Gastrocnemius medialis (tissue), 4 donors: ENCODE measurements at regions not wholly inside any gene's neighbourhood (a gene's known extent, or its start where the extent isn't known, plus 50 kb on each side); places are given as distances from the start of the nearest gene placed in this dataset.

Experiments used
- ATAC-seq, 2 donors: fragments of 150-250 bp; one replicate each; pipeline ENCODE4 v1.9.1; 2016
- DNase-seq, 2 donors: peaks; one replicate each; pipeline ENCODE4 v3.0.0-alpha.2; 2019
- H3K27ac ChIP-seq, 4 donors: fragments of 200-600 bp; sonication (generic); 1 replicate in 1 of 4; 2 replicates in 3 of 4; pipeline ENCODE4 v1.5.1; 2016 to 2018; ENCODE audit warnings: mild to moderate bottlenecking in 2 of 4, moderate library complexity in 1 of 4
- H3K27me3 ChIP-seq, 3 donors: fragments of 200-600 bp; sonication (generic) in 2 of 3; 1 replicate in 1 of 3; 2 replicates in 2 of 3; pipeline versions ENCODE4 v1.5.1 to v1.6.0; 2016 to 2019; ENCODE audit warnings: mild to moderate bottlenecking in 1 of 3, moderate library complexity in 1 of 3
- H3K36me3 ChIP-seq, 2 donors: fragments of 200-600 bp; sonication (generic) in 1 of 2; one replicate each; pipeline ENCODE4 v1.5.1; 2017 to 2018
- H3K4me1 ChIP-seq, 2 donors: fragments of 200-600 bp; sonication (generic) in 1 of 2; one replicate each; pipeline ENCODE4 v1.5.1; 2016 to 2017; ENCODE audit warnings: mild to moderate bottlenecking in 2 of 2
- H3K4me3 ChIP-seq, 4 donors: fragments of 200-600 bp; sonication (generic) in 3 of 4; 1 replicate in 1 of 4; 2 replicates in 3 of 4; pipeline ENCODE4 v1.5.1; 2016 to 2019; ENCODE audit warnings: mild to moderate bottlenecking in 2 of 4
- H3K9me3 ChIP-seq, 3 donors: fragments of 200-600 bp; sonication (generic) in 2 of 3; 1 replicate in 1 of 3; 2 replicates in 2 of 3; pipeline ENCODE4 v1.5.1; 2016 to 2019
- POLR2A ChIP-seq, 2 donors: fragments of 450-650 bp; IDR thresholded peaks; one replicate each; pipeline ENCODE4 v1.6.1; 2017; ENCODE audit warnings: antibody characterized with exemption in 2 of 2, mild to moderate bottlenecking in 2 of 2, moderate library complexity in 2 of 2
- in situ Hi-C, 4 donors: fragments of 200-750 bp; cut with MboI; loops; one replicate each; pipeline versions ENCODE4 v1.15.0 to v1.8.0; 2017; ENCODE audit warnings: low sequenced_read_pairs in 4 of 4
- intact Hi-C: fragments of 100-400 bp; cut with DNase I; formaldehyde crosslinking; loops from one replicate; pipeline ENCODE4 v1.15.1; 2023; ENCODE audit warnings: low total_unique reads
- TF ChIP-seq, protein P1 (sequence below), 5 experiments: fragments of 450-650 bp in 3 of 5; fragments of 200-600 bp in 2 of 5; sonication (generic) in 2 of 5; IDR thresholded peaks in 4 of 5; conservative IDR thresholded peaks in 1 of 5; 1 replicate in 4 of 5; 2 replicates in 1 of 5; pipeline ENCODE4 v1.5.1; 2016 to 2019; ENCODE audit warnings: antibody characterized with exemption in 5 of 5, mild to moderate bottlenecking in 3 of 5, moderate library complexity in 3 of 5

DNA sequence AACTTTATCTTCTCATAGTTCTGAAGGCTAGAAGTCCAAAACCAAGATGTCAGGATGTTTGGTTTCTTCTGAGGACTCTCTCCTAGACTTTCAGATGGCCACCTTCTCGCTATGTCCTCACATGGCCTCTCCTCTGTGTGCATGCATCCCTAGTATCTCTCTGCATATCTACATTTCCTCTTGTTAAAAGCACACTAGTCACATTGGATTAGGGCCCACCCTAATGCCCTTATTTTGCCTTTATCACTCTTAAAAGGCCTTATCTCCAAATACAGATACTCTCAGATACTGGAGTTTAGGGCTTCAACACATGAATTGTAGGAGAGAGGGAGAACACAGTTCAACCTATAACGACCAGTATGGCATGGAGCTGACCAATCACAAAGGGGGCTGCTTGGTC lies 151.7 kb downstream of the PRELID2 start:
- intact Hi-C loops: loop anchor here (5.0 kb wide), 1 partner anchor 144 kb away; no protein-coding TSS in a partner anchor
- no peak for ATAC-seq

DNA sequence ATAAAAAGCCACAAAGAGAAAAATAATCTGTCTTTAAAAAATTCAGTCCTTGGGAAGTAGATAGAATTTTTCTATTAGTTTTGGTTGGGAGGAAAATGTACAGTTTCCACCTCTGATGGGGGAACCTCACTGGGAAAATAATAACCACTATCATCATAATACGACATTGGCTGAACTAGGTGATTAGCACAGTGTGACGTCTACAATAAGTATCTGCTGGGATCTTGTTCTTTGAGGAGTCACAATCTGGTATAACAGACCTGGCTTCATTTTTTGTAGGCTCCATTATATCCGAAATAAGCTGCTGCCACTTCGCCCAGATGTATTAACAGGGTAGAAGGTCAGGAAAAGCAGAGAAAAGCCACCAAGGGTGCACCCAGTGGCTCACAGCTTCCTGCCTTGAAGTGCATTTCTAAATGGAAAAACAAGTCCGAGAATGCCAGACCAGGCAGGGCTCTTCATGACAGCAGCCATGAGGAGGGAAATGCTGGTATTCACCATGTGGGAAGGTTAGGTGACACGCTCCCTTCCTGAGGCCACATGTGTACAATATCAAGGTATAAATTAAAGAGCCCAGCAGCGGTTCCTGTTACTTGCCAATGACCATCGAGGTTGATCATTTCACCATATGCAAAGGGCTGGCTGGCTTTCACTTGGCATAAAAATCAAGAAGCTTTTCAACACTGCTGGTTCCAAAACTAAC lies 152.8 kb downstream of the PRELID2 start:
- ATAC-seq (no peak), DNase-seq (no peak)
- H3K9me3 ChIP-seq: no peaks in the 10 kb centered on the region
- H3K4me3 ChIP-seq: no peak overlapping the region
- H3K27me3 ChIP-seq: no peaks in the 10 kb centered on the region
- TF ChIP-seq, protein P1, sequence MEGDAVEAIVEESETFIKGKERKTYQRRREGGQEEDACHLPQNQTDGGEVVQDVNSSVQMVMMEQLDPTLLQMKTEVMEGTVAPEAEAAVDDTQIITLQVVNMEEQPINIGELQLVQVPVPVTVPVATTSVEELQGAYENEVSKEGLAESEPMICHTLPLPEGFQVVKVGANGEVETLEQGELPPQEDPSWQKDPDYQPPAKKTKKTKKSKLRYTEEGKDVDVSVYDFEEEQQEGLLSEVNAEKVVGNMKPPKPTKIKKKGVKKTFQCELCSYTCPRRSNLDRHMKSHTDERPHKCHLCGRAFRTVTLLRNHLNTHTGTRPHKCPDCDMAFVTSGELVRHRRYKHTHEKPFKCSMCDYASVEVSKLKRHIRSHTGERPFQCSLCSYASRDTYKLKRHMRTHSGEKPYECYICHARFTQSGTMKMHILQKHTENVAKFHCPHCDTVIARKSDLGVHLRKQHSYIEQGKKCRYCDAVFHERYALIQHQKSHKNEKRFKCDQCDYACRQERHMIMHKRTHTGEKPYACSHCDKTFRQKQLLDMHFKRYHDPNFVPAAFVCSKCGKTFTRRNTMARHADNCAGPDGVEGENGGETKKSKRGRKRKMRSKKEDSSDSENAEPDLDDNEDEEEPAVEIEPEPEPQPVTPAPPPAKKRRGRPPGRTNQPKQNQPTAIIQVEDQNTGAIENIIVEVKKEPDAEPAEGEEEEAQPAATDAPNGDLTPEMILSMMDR (IDR thresholded peaks at IDR 0.05 in 4 of 5, conservative IDR thresholded peaks at IDR 0.05 in 1 of 5): no peak
- no peak for TF ChIP-seq POLR2A (IDR thresholded peaks at IDR 0.05)
- intact Hi-C loops: loop anchor here (5.0 kb wide), 1 partner anchor 145 kb away; no protein-coding TSS in a partner anchor
- in situ Hi-C loops: loop anchor here (10.0 to 25.0 kb wide), 2 partner anchors 142 to 380 kb away; no protein-coding TSS in a partner anchor
- H3K36me3 ChIP-seq: no peaks in the 10 kb centered on the region
- no peak overlapping the region for H3K27ac ChIP-seq
- peaks cover 0 to 7% of the 10 kb centered on the region in 2 donors for H3K4me1 ChIP-seq

More for the DNA sequence above, 151.7 kb downstream of the PRELID2 start:
- Histone ChIP-seq H3K4me3 (no peak overlapping the region), H3K36me3 (no peaks in the 10 kb centered on the region), H3K27ac (no peak overlapping the region), H3K4me1 (peaks cover 0 to 7% of the 10 kb centered on the region in 2 donors), H3K9me3 (no peaks in the 10 kb centered on the region), H3K27me3 (no peaks in the 10 kb centered on the region)
- in situ Hi-C loops: loop anchor here (10.0 to 25.0 kb wide), 2 partner anchors 141 to 379 kb away; no protein-coding TSS in a partner anchor
- no peak for DNase-seq
- TF ChIP-seq, protein P1 (IDR thresholded peaks at IDR 0.05 in 4 of 5, conservative IDR thresholded peaks at IDR 0.05 in 1 of 5): no peak
- TF ChIP-seq POLR2A (IDR thresholded peaks at IDR 0.05): no peak

DNA sequence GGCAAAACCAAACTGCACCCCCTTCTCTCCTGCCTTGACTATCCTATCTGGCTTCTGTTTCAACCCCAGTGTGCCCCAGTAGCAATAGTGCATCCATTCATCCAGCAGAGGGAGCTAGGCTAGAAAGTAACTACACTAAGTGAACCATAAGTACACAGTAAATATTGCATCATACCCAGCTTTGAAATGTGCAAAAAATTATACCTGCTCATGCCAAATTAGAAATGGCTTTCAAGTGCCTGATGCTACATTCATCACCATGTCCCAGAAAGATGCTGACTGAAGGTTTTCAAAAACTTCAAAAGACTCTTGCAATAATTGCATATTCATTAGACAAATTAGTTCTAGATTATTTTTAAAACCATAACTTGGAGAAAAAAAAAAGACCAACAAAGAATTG lies 153.5 kb downstream of the PRELID2 start:
- Histone ChIP-seq H3K27me3 (no peaks in the 10 kb centered on the region), H3K4me1 (peaks cover 0 to 7% of the 10 kb centered on the region in 2 donors), H3K9me3 (no peaks in the 10 kb centered on the region), H3K36me3 (no peaks in the 10 kb centered on the region), H3K27ac (no peak overlapping the region), H3K4me3 (no peak overlapping the region)
- ATAC-seq: peak; percentile 65 to 86
- TF ChIP-seq, protein P1 (IDR thresholded peaks at IDR 0.05 in 4 of 5, conservative IDR thresholded peaks at IDR 0.05 in 1 of 5): peak; percentile 28 to 63 (median 52)
- TF ChIP-seq POLR2A (IDR thresholded peaks at IDR 0.05): no peak
- intact Hi-C loops: loop anchor here (1.0 to 5.0 kb wide), 2 partner anchors 146 to 368 kb away; no protein-coding TSS in a partner anchor
- in situ Hi-C loops: loop anchor here (10.0 to 25.0 kb wide), 2 partner anchors 143 to 381 kb away; no protein-coding TSS in a partner anchor
- peak; percentile 8 to 30 for DNase-seq

DNA sequence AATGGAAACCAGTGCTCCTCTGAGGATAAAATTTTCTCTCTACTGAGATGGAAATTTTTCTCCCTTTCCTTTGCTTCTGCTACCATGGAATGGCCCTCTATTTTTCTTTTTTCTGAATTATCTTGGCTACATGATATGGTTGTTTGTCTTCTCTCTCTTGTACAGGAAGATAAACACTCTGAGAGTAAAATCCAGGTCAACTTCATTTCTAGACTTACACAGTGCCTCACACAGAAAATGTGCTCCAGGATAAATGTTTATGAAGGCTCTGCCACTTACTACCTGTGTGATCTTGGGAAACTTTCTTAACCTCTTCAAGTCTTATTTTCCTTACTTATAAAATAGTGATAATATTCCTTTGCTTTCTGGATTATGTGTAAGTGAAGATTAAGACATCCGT lies 153.9 kb downstream of the PRELID2 start:
- no peak overlapping the region for H3K4me3 ChIP-seq
- DNase-seq (no peak), ATAC-seq (no peak)
- peaks cover 0 to 7% of the 10 kb centered on the region in 2 donors for H3K4me1 ChIP-seq
- H3K36me3 ChIP-seq: no peaks in the 10 kb centered on the region
- in situ Hi-C loops (loop anchor here (10.0 to 25.0 kb wide), 2 partner anchors 144 to 381 kb away; no protein-coding TSS in a partner anchor), intact Hi-C loops (loop anchor here (1.0 to 5.0 kb wide), 2 partner anchors 146 to 368 kb away; no protein-coding TSS in a partner anchor)
- H3K9me3 ChIP-seq: no peaks in the 10 kb centered on the region
- H3K27ac ChIP-seq: no peak overlapping the region
- H3K27me3 ChIP-seq: no peaks in the 10 kb centered on the region
- TF ChIP-seq, protein P1 (IDR thresholded peaks at IDR 0.05 in 4 of 5, conservative IDR thresholded peaks at IDR 0.05 in 1 of 5): no peak
- TF ChIP-seq POLR2A (IDR thresholded peaks at IDR 0.05): no peak
